Loucy (cell line): ENCODE measurements at regions not wholly inside any gene's neighbourhood (a gene's known extent, or its start where the extent isn't known, plus 50 kb on each side); places are given as distances from the start of the nearest gene placed in this dataset.
"Not testable (repeated sequence)": the region's sequence is repeated elsewhere in the genome, so short reads cannot be mapped to it uniquely, and the experiment has no call there.

Source experiments
- H2AFZ ChIP-seq: fragments of 200-600 bp; sonication (generic); 2 replicates; pipeline ENCODE4 v1.6.0; 2016; ENCODE audit warnings: antibody characterized with exemption, mild to moderate bottlenecking, low read length, moderate library complexity
- H3F3A ChIP-seq: fragments of 200-600 bp; 2 replicates; pipeline ENCODE4 v1.6.0; 2016; ENCODE audit warnings: antibody characterized with exemption, low read depth, mild to moderate bottlenecking
- H3K27me3 ChIP-seq: fragments of 200-600 bp; sonication (generic); 2 replicates; pipeline ENCODE4 v1.6.1; 2014; ENCODE audit warnings: low read length, mild to moderate bottlenecking; ENCODE audit not compliant: insufficient read depth, poor library complexity, severe bottlenecking
- H3K36me3 ChIP-seq: fragments of 200-600 bp; sonication (generic); 2 replicates; pipeline ENCODE4 v1.6.1; 2016; ENCODE audit warnings: low read length; ENCODE audit not compliant: insufficient read depth
- H3K4me1 ChIP-seq: fragments of 200-600 bp; sonication (generic); 2 replicates; pipeline ENCODE4 v1.5.1; 2014; ENCODE audit warnings: low read length, mild to moderate bottlenecking; ENCODE audit not compliant: insufficient read depth, poor library complexity, severe bottlenecking
- H3K4me2 ChIP-seq: fragments of 200-600 bp; sonication (generic); 2 replicates; pipeline ENCODE4 v1.6.0; 2014; ENCODE audit warnings: antibody characterized with exemption, low read length, low read depth, mild to moderate bottlenecking; ENCODE audit not compliant: poor library complexity, severe bottlenecking
- H3K4me3 ChIP-seq: fragments of 200-600 bp; sonication (generic); 2 replicates; pipeline ENCODE4 v1.5.1; 2014; ENCODE audit warnings: low read length, mild to moderate bottlenecking, mixed read lengths; ENCODE audit not compliant: poor library complexity, severe bottlenecking
- H3K79me2 ChIP-seq: fragments of 200-600 bp; sonication (generic); 2 replicates; pipeline ENCODE4 v1.6.1; 2014; ENCODE audit warnings: low read length; ENCODE audit not compliant: insufficient read depth
- H3K9ac ChIP-seq: fragments of 200-600 bp; sonication (generic); 2 replicates; pipeline ENCODE4 v1.6.0; 2014; ENCODE audit warnings: mild to moderate bottlenecking, low read depth, low read length, moderate library complexity; ENCODE audit not compliant: poor library complexity, severe bottlenecking
- H3K9me2 ChIP-seq: fragments of 200-600 bp; sonication (generic); replicated peaks from 2 replicates; pipeline ENCODE4 v1.6.1; 2016; ENCODE audit warnings: low read depth, low read length, mixed read lengths
- H3K9me3 ChIP-seq: fragments of 200-600 bp; sonication (generic); 2 replicates; pipeline ENCODE4 v1.6.1; 2014; ENCODE audit warnings: mild to moderate bottlenecking, antibody characterized with exemption, low read length, low read depth; ENCODE audit not compliant: insufficient read depth
- H4K20me1 ChIP-seq: fragments of 200-600 bp; sonication (generic); 2 replicates; pipeline ENCODE4 v1.6.0; 2014; ENCODE audit warnings: antibody characterized with exemption, low read length, mild to moderate bottlenecking; ENCODE audit not compliant: insufficient read depth, poor library complexity, severe bottlenecking
- CTCF ChIP-seq: fragments of 200-600 bp; sonication (generic); conservative IDR thresholded peaks from 2 replicates; pipeline ENCODE4 v1.5.1; 2014; ENCODE audit warnings: mild to moderate bottlenecking, antibody characterized with exemption, low read length
- EZH2phosphoT487 ChIP-seq: fragments of 200-600 bp; IDR thresholded peaks from 2 replicates; pipeline ENCODE4 v1.6.1; 2018; ENCODE audit warnings: antibody characterized with exemption, mild to moderate bottlenecking, moderate library complexity, borderline replicate concordance

GRCh38 chr10:2547606-2548005, 519.7 kb upstream of the PFKP start:
- Histone ChIP-seq H3K27me3 (no peaks in the 10 kb centered on the region), H3K4me3 (no peak overlapping the region), H3K4me2 (no peak overlapping the region), H3K79me2 (no peaks in the 10 kb centered on the region), H3K9ac (no peak overlapping the region), H3K4me1 (peaks cover 22% of the 10 kb centered on the region), H3K9me2 (no peaks in the 10 kb centered on the region), H4K20me1 (no peaks in the 10 kb centered on the region), H3K9me3 (no peaks in the 10 kb centered on the region), H3F3A (peaks cover 2% of the 10 kb centered on the region; the same call in 1 of the 2 replicates), H2AFZ (no peak overlapping the region), H3K36me3 (no peaks in the 10 kb centered on the region)
- TF ChIP-seq EZH2phosphoT487 (no peak), CTCF (no peak)

- peaks cover 27% of the 10 kb centered on the region for H3K4me1 ChIP-seq
- not testable (repeated sequence) for H3F3A ChIP-seq, H3K27me3 ChIP-seq, H3K9ac ChIP-seq, H3K4me2 ChIP-seq, H3K9me3 ChIP-seq, H3K9me2 ChIP-seq, H3K79me2 ChIP-seq, H2AFZ ChIP-seq, H4K20me1 ChIP-seq, H3K4me3 ChIP-seq, H3K36me3 ChIP-seq
Measured at GRCh38 chr10:2546894-2547293, 520.5 kb upstream of the PFKP start.

GRCh38 chr10:2543974-2544373, 523.4 kb upstream of the PFKP start:
- no peaks in the 10 kb centered on the region for H3K27me3 ChIP-seq
- peak overlapping the region; percentile 72 for H3K4me3 ChIP-seq
- no peak for TF ChIP-seq EZH2phosphoT487
- no peak for TF ChIP-seq CTCF
- peak overlapping the region; percentile 89 for H3K4me2 ChIP-seq
- H4K20me1 ChIP-seq: no peaks in the 10 kb centered on the region
- peaks cover 15% of the 10 kb centered on the region; the same call in 1 of the 2 replicates for H3F3A ChIP-seq
- H3K9me2 ChIP-seq: no peaks in the 10 kb centered on the region
- H3K9me3 ChIP-seq: no peaks in the 10 kb centered on the region
- H3K36me3 ChIP-seq: no peaks in the 10 kb centered on the region
- H3K79me2 ChIP-seq: no peaks in the 10 kb centered on the region
- peak overlapping the region; percentile 51; the same call in 1 of the 2 replicates for H2AFZ ChIP-seq
- peaks cover 50% of the 10 kb centered on the region for H3K4me1 ChIP-seq
- peak overlapping the region; percentile 75 for H3K9ac ChIP-seq

GRCh38 chr10:2543142-2543886, 524.0 kb upstream of the PFKP start:
- peaks cover 15% of the 10 kb centered on the region; the same call in 1 of the 2 replicates for H3F3A ChIP-seq
- H3K9ac ChIP-seq: peak overlapping the region; percentile 75
- H3K4me3 ChIP-seq: peak overlapping the region; percentile 72
- peak overlapping the region; percentile 51; the same call in 1 of the 2 replicates for H2AFZ ChIP-seq
- peak overlapping the region; percentile 89 for H3K4me2 ChIP-seq
- no peaks in the 10 kb centered on the region for H3K36me3 ChIP-seq
- H4K20me1 ChIP-seq: no peaks in the 10 kb centered on the region
- TF ChIP-seq CTCF (no peak), EZH2phosphoT487 (no peak)
- no peaks in the 10 kb centered on the region for H3K79me2 ChIP-seq
- no peaks in the 10 kb centered on the region for H3K9me2 ChIP-seq
- peaks cover 50% of the 10 kb centered on the region for H3K4me1 ChIP-seq
- no peaks in the 10 kb centered on the region for H3K27me3 ChIP-seq
- H3K9me3 ChIP-seq: no peaks in the 10 kb centered on the region
